ENCODE measurements at regions not wholly inside any gene's neighbourhood (a gene's known extent, or its start where the extent isn't known, plus 50 kb on each side); places are given as distances from the start of the nearest gene placed in this dataset.

GRCh38 chr13:30030141-30030750, 179.8 kb upstream of the UBL3 start:
- TF ChIP-seq REST (IDR thresholded peaks at IDR 0.05; ENCODE audit: low read depth) (no peak), TEAD4 (IDR thresholded peaks at IDR 0.05) (no peak), YY1 (IDR thresholded peaks at IDR 0.05; ENCODE audit: low read depth) (no peak), RAD21 (IDR thresholded peaks at IDR 0.05; ENCODE audit: low read depth) (no peak), CEBPB (IDR thresholded peaks at IDR 0.05) (no peak)

Data from Ishikawa (cell line).